Superior temporal gyrus (tissue), 1 donor: ENCODE measurements at regions not wholly inside any gene's neighbourhood (a gene's known extent, or its start where the extent isn't known, plus 50 kb on each side); places are given as distances from the start of the nearest gene placed in this dataset.
"Not testable (repeated sequence)": the region's sequence is repeated elsewhere in the genome, so short reads cannot be mapped to it uniquely, and the experiment has no call there.

Experiments
- DNase-seq: peaks from one replicate; pipeline ENCODE4 v3.0.0-alpha.2; 2016; ENCODE audit errors: extremely low spot score

DNA sequence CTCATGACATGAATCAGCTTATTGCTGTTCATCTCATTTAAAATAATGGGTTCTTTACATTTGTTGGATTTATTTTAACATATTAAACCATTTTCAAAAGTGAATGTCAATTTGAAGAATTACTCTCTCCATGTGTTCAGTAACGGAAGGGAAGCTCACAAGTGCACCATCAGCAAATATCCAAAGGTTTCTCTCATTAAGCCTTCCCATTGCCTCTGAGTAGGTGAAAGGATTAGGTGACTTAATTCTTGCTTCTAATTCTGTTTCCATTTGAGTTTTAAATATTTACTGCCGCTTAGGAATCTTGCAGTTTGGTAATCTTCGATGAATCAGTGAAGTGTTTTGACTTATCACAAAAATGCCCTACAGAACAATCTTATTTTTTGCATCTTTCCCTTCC, 145.1 kb upstream of the NYAP2 start:
- DNase-seq = no peak

DNA sequence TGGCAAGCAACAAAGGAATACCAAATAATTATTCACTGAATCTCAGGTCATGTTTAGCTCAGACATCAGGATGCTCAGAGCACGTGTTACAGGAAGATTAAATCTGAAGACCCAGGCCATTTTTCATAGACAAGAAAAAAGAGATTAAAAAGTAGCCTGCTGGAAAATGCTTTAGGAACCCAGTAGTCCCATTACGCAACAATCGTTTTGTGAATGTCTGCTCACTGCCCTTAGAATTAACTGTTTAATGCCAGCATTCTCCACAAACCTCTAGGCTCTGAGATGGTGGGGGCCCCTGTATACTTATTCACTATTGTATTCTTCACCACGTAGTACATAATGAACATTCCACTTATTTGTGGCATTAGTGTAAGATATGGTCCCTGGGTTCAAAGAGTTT, 154.6 kb upstream of the NYAP2 start:
- no peak for DNase-seq

DNA sequence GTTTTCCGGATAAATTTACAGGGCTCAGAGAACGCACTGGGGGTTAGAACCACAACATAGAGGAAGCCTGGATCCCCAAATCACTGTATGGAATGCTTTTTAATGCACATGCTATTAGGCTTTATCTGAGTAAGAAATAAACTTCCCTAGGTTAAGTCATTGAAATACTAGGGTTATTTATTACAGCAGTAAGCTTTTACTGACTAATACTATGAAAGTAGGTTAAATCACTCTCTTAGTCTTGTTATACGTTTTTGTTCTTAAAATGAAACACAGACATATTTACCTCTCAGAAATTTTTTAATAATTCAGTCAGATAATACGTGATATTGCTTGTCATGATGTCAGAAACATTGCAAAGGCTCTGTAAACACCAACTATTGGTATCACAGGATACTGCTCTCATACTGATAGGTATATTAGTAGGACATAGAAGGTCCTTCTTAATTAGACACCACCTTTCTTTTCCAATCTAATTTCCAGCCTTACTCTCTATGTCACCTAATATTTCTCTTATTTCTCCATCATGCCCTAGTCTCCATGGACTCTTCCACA, 162.7 kb upstream of the NYAP2 start:
- no peak for DNase-seq

DNA sequence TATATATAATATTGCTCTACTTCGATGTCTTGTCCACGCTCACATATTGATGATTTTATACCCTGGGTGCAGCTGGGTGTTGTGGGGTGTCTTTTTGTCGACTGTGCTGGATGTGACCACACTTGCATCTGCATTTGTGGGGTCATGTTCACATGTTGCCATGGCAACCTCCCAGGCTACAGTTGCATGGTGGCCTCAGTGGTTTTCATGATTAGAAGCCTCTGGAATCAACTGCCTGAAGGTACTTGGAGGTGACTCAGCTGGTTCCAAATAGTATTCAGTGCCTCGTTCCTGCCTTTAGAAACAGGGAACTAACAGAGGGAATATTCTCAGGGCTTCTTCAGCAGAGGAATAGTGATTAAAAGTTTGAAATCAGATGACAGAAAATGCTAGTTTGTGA, 166.3 kb upstream of the NYAP2 start:
- DNase-seq = no peak

- no peak for DNase-seq
Measured at GRCh38 chr2:225231900-225232299, 167.6 kb upstream of the NYAP2 start.

DNA sequence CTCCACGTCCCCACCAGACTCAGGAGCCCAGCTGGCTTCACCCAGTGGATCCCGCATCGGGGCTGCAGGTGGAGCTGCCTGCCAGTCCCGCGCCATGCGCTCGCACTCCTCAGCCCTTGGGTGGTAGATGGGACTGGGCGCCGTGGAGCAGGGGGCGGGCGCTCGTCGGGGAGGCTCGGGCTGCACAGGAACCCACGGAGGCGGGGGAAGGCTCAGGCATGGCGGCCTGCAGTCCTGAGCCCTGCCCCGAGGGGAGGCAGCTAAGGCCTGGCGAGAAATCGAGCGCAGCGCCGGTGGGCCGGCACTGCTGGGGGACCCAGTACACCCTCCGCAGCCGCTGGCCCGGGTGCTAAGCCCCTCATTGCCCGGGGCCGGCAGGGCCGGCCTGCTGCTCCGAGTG, 170.2 kb upstream of the NYAP2 start:
- DNase-seq = not testable (repeated sequence)

GRCh38 chr2:225226441-225226840, 173.1 kb upstream of the NYAP2 start:
- no peak for DNase-seq

- DNase-seq = no peak
Measured at GRCh38 chr2:225223301-225223700, 176.2 kb upstream of the NYAP2 start.

DNA sequence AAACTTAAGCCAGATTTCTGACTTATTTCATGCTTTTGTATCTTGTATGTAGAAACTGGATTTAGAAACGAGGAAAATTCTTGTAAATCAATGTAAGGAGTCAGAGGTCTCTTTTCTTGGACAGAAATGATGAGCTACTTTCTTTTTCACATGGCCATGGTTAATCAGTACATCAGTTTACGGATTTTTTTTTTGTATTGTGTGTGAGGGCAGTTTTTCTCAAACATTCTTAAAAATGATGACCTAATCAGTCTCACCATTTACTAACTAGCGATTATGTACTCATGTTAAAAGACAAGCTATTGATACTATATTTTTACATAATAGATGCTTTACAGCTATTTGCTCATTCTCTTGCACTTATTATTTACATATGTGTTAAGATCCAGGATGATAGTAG, 165.2 kb upstream of the DOCK10 start:
- DNase-seq = no peak

GRCh38 chr2:225207043-225207442, 164.8 kb upstream of the DOCK10 start:
- peak; percentile 19 for DNase-seq

- DNase-seq = no peak
Measured at GRCh38 chr2:225196579-225196978, 154.3 kb upstream of the DOCK10 start.

DNA sequence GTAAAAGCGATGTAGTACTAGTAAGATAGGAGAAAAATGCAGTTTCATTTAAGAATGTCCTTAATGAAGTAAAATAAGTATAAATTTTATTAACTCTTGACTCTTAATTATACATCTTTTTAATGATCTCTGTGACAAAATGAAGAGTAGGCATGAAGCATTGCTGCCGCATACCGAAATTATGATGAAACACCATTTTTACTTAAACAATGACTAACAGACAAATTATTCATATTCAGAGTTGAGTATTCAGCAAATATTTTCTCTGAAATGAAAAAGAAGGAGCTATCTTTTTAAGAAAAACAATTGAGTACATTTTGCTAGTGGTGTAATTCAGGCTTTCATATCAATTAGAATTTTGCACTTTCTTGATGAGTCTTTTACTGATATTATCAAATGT, 150.6 kb upstream of the DOCK10 start:
- DNase-seq = no peak

DNA sequence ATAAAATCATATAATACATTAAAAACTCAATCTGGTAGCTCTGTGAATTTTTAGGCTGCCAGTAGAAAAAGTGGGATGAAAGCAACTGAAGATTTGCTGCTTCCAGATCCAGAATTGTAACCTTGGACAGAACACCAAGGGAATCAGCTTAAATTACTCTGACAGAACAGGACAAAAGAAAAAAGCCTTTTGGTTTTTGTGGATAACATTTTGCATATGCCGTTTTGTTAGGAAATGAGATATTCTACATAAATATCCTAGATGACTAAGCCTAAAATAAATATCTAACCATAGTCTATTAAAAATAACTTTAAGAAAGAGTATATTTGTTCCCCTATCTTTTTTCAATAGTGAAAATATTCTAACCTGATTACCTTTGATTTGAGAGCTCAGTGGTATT, 148.7 kb upstream of the DOCK10 start:
- no peak for DNase-seq

DNA sequence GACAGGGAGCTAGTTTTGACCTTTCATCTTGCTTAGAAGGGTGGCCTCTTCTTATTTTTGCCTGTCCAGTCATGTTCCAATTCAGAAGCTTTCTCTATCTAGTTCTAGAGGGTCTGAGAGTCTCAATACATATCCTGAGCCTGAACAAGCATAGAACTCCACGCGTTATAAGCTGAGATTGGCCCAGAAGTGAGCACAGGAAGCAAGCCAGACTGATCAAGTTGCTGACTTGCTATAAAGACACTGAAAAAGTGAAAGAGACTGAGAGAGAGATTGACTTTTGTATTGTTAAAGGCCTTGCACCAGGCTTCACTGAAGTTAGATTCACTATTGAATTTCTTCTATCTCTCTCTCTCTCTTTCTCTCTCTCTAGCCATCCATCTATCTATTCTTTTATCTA, 142.7 kb upstream of the DOCK10 start:
- DNase-seq = no peak

GRCh38 chr2:225182126-225182525, 139.9 kb upstream of the DOCK10 start:
- no peak for DNase-seq

GRCh38 chr2:225177098-225177497, 134.8 kb upstream of the DOCK10 start:
- peak; percentile 33 for DNase-seq

DNA sequence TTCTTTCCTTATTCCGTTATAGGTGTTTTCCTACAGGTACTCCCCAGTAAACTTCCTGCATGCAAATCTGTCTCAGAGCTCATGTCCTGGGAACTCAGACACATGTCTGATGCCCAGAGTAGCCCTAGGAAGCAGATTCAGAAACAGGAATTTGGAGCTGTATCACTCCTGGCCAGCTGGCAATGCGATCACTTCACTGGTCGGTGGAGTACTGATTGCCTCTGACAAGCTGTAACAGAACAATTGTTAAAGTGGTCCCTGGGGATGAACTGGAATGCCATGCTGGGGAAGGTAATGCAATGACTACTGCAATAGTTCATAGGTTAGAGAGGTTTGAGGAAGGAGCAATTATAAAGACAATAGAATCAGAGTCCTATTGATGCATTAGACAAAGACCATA, 131.6 kb upstream of the DOCK10 start:
- DNase-seq = no peak

DNA sequence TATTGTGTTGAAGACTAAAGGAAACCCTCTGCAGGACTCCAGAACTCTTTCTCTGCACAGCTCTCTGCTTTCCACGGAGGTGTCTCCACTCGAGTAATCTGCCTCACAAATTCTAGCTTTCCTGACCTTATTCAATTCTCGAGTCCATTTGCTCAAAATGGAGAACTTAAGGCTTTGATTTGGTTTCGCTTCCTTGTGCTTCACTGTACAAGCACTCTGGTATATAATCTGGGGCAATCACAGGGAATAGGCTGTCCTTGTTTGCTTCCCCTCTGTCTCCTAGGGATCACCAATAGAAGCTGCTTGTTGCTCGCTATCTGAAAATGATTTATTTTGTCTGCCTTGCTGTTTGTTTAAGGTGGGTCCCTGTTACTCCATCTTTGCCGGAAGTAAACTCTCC, 129.1 kb upstream of the DOCK10 start:
- DNase-seq = no peak

GRCh38 chr2:225170162-225170561, 127.9 kb upstream of the DOCK10 start:
- DNase-seq = no peak

DNA sequence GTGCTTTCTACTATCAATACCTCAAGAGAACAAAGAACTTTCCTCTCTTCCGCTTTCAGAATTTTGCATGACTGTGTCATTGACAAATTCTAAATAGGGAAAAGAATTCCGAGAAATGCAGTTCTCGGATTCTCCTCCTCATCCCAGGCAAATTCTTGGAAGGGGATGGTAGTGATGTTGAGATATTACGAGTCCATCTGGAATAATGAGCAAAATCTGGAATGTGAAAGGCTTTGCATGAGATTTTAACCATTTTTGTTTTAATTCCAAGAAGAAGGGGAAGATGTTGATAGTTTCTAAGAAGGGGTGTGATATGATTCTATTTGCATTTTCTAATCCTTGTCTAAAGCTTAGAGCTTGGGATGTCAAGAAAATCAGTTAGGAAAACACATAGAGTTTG, 127.1 kb upstream of the DOCK10 start:
- no peak for DNase-seq

DNA sequence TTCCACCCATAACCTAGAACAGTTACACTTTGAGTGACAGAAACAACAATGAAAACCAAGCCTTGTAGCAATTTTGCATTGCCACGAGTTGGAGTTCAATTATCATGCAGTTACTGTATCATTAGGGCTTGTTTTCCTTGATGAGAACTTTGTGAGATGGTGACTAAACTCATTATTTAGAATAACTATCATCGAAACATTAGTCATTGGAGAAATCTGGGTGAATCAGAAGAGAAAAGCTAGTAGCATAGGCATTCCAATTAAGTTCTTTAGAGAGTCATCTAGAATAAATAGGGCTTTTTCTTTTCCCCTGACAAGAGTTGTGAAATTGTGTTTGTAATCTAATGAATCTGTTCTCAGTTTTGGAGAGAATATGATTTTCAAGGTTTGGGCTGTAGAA, 122.8 kb upstream of the DOCK10 start:
- DNase-seq = no peak

- no peak for DNase-seq
Measured at GRCh38 chr2:225164401-225165050, 122.3 kb upstream of the DOCK10 start.

GRCh38 chr2:225158360-225158759, 116.1 kb upstream of the DOCK10 start:
- DNase-seq = no peak

DNA sequence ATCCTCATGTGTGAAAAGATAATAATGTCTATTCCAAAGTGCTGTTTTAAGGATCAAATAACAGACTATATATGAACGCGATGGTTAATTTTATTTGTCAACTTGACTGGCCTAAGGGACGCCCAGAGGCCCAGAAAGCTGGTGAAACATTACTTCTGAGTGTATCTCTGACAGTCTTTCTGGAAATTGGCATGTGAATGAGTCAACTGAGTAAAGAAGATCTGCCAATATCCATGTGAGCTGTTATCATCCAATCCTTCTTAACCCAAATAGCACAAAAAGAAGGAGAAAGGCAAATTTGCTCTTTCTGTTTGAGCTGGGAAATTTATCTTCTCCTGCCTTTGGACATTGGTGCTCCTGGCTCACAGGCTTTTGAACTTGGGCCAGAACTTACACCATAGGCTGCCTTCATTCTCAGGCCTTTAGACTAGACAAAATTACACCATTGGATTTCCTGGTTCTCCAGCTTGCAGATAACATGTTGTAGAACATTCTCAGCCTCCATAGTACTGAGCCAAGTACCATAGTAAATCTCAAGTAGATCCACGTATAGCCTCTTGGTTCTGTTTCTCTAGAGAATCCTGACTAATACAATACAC, 114.7 kb upstream of the DOCK10 start:
- no peak for DNase-seq
